ENCODE measurements at regions not wholly inside any gene's neighbourhood (a gene's known extent, or its start where the extent isn't known, plus 50 kb on each side); places are given as distances from the start of the nearest gene placed in this dataset.

DNA sequence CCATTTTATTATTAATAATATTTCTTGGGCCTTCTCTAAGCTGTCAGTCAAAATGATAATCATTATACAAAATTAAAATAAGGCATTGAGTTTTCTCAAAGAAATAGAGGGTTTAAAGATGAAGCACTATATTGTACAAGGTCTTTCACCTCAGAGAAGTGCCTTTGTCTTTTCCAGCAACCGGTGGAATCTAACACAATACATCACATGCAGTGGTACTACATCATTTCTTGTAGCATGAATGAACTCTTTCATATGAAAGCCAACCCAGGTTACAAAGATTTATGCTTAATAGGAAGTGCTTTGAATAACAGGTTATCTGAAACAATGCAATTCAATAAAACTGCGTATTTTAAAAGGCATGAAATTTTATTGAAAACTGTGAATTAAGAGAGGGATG is 1620.8 kb downstream of the PCDH9 start:
- TF ChIP-seq, protein P1, sequence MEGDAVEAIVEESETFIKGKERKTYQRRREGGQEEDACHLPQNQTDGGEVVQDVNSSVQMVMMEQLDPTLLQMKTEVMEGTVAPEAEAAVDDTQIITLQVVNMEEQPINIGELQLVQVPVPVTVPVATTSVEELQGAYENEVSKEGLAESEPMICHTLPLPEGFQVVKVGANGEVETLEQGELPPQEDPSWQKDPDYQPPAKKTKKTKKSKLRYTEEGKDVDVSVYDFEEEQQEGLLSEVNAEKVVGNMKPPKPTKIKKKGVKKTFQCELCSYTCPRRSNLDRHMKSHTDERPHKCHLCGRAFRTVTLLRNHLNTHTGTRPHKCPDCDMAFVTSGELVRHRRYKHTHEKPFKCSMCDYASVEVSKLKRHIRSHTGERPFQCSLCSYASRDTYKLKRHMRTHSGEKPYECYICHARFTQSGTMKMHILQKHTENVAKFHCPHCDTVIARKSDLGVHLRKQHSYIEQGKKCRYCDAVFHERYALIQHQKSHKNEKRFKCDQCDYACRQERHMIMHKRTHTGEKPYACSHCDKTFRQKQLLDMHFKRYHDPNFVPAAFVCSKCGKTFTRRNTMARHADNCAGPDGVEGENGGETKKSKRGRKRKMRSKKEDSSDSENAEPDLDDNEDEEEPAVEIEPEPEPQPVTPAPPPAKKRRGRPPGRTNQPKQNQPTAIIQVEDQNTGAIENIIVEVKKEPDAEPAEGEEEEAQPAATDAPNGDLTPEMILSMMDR (IDR thresholded peaks at IDR 0.05; ENCODE audit: low read depth, low read length): no peak
- TF ChIP-seq EZH2phosphoT487 (IDR thresholded peaks at IDR 0.05; ENCODE audit: low read depth): no peak
